Keratinocyte (primary cell): ENCODE measurements at regions not wholly inside any gene's neighbourhood (a gene's known extent, or its start where the extent isn't known, plus 50 kb on each side); places are given as distances from the start of the nearest gene placed in this dataset.

Experiments
- DNase-seq: peaks from one replicate; pipeline ENCODE4 v3.0.0-alpha.2; 2011; ENCODE audit warnings: low read depth, missing footprints, low spot score
- FAIRE-seq: peaks from 2 replicates; lab custom pipeline; 2011; peaks lifted over from hg19 to GRCh38; lab: Jason Lieb, UNC
- H2AFZ ChIP-seq: 2 replicates; pipeline ENCODE4 v1.6.0; 2012; ENCODE audit warnings: low read length, control low read depth, inconsistent platforms; ENCODE audit not compliant: control insufficient read depth
- H3K27ac ChIP-seq: 2 replicates; pipeline ENCODE4 v1.5.1; 2011; ENCODE audit warnings: low read length; ENCODE audit not compliant: control insufficient read depth, insufficient read depth
- H3K27me3 ChIP-seq: 3 replicates; pipeline ENCODE4 v1.6.0; 2011; ENCODE audit warnings: low read length; ENCODE audit not compliant: control insufficient read depth, insufficient read depth; ENCODE audit errors: extremely low read depth
- H3K36me3 ChIP-seq, 2 experiments: 2 replicates in 1 of 2; 3 replicates in 1 of 2; pipeline ENCODE4 v1.5.1; 2011; ENCODE audit warnings: low read length in 2 of 2, mild to moderate bottlenecking in 1 of 2; ENCODE audit not compliant: control insufficient read depth in 2 of 2, insufficient read depth in 2 of 2; ENCODE audit errors: extremely low read depth in 1 of 2
- H3K4me1 ChIP-seq: 3 replicates; pipeline ENCODE4 v1.5.1; 2011; ENCODE audit warnings: low read length; ENCODE audit not compliant: control insufficient read depth, insufficient read depth; ENCODE audit errors: extremely low read depth
- H3K4me2 ChIP-seq: 3 replicates; pipeline ENCODE4 v1.6.0; 2011; ENCODE audit warnings: low read depth, low read length; ENCODE audit not compliant: control insufficient read depth, insufficient read depth; ENCODE audit errors: extremely low read depth
- H3K4me3 ChIP-seq, 3 experiments: fragments of 200-600 bp in 1 of 3; sonication (generic) in 1 of 3; 2 replicates in 2 of 3; 3 replicates in 1 of 3; pipeline ENCODE4 v1.5.1; 2011 to 2016; ENCODE audit warnings: low read length in 3 of 3, mild to moderate bottlenecking in 3 of 3, control low read depth in 2 of 3, inconsistent platforms in 1 of 3, low read depth in 1 of 3, mixed read lengths in 1 of 3, mixed run types in 1 of 3, moderate library complexity in 1 of 3; ENCODE audit not compliant: control insufficient read depth in 2 of 3, insufficient read depth in 2 of 3; ENCODE audit errors: extremely low read depth in 1 of 3
- H3K79me2 ChIP-seq: 2 replicates; pipeline ENCODE4 v1.6.0; 2012; ENCODE audit warnings: low read length; ENCODE audit not compliant: control insufficient read depth, insufficient read depth
- H3K9ac ChIP-seq: 3 replicates; pipeline ENCODE4 v1.6.0; 2011; ENCODE audit warnings: low read length; ENCODE audit not compliant: control insufficient read depth, insufficient read depth; ENCODE audit errors: extremely low read depth
- H3K9me1 ChIP-seq: 3 replicates; pipeline ENCODE4 v1.6.0; 2011; ENCODE audit warnings: low read length; ENCODE audit not compliant: control insufficient read depth, insufficient read depth; ENCODE audit errors: extremely low read depth
- H3K9me3 ChIP-seq: 2 replicates; pipeline ENCODE4 v1.5.1; 2012; ENCODE audit warnings: low read depth, low read length; ENCODE audit not compliant: control insufficient read depth
- H4K20me1 ChIP-seq: 3 replicates; pipeline ENCODE4 v1.6.0; 2011; ENCODE audit warnings: low read length; ENCODE audit not compliant: control insufficient read depth, insufficient read depth; ENCODE audit errors: extremely low read depth
- EZH2 ChIP-seq: IDR thresholded peaks from one replicate; pipeline ENCODE4 v1.6.1; 2012; ENCODE audit warnings: inconsistent platforms, mild to moderate bottlenecking, low read length, moderate library complexity
- dilution Hi-C: fragments of 300-500 bp; cut with MboI; formaldehyde crosslinking; loops from one replicate; pipeline ENCODE4 v1.7.0; 2020; ENCODE audit warnings: low sequenced_read_pairs; ENCODE audit not compliant: extremely low pct_ligation_motif_present
- TF ChIP-seq, protein P1 (sequence below), 3 experiments: IDR thresholded peaks in 1 of 3; conservative IDR thresholded peaks in 1 of 3; optimal IDR thresholded peaks in 1 of 3; 2 replicates in 2 of 3; 3 replicates in 1 of 3; pipeline versions ENCODE3 to v1.5.1; 2011; ENCODE audit warnings: low read length in 3 of 3, mild to moderate bottlenecking in 3 of 3, moderate library complexity in 2 of 3, control low read depth in 1 of 3, inconsistent platforms in 1 of 3; ENCODE audit not compliant: insufficient read depth in 2 of 3; ENCODE audit errors: extremely low read depth in 1 of 3

DNA sequence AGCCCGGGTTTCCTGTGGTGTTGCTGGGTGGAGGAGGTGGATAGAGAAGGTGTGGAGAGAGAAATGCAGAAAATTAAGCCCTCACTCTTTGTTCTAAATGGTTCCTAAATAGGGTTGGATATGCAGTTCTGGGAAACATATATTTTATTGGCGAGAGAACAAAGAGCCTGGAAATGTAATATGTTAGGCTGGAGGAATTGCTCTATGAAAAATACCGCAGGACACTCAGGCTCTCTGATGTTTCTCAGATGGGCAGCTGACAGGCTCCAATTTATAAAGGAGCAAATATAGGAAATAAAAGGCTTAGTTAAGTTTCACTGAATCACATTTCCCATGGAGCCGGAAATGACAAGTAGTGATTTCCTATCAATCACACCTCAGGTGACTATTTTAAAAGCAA lies 428.0 kb downstream of the TMEM135 start:
- Histone ChIP-seq H3K36me3 (no peaks in the 10 kb centered on the region), H3K4me3 (no peak overlapping the region), H3K27me3 (no peaks in the 10 kb centered on the region), H4K20me1 (no peaks in the 10 kb centered on the region), H3K9me1 (no peaks in the 10 kb centered on the region), H3K9me3 (no peaks in the 10 kb centered on the region), H3K27ac (no peak overlapping the region), H3K79me2 (no peaks in the 10 kb centered on the region), H3K4me1 (no peaks in the 10 kb centered on the region), H3K9ac (no peak overlapping the region), H3K4me2 (no peak overlapping the region), H2AFZ (no peak overlapping the region)
- TF ChIP-seq, protein P1, sequence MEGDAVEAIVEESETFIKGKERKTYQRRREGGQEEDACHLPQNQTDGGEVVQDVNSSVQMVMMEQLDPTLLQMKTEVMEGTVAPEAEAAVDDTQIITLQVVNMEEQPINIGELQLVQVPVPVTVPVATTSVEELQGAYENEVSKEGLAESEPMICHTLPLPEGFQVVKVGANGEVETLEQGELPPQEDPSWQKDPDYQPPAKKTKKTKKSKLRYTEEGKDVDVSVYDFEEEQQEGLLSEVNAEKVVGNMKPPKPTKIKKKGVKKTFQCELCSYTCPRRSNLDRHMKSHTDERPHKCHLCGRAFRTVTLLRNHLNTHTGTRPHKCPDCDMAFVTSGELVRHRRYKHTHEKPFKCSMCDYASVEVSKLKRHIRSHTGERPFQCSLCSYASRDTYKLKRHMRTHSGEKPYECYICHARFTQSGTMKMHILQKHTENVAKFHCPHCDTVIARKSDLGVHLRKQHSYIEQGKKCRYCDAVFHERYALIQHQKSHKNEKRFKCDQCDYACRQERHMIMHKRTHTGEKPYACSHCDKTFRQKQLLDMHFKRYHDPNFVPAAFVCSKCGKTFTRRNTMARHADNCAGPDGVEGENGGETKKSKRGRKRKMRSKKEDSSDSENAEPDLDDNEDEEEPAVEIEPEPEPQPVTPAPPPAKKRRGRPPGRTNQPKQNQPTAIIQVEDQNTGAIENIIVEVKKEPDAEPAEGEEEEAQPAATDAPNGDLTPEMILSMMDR (optimal IDR thresholded peaks at IDR 0.05 in 1 of 3, IDR thresholded peaks at IDR 0.05 in 1 of 3, conservative IDR thresholded peaks at IDR 0.05 in 1 of 3; ENCODE audit: extremely low read depth in 1 of 3, insufficient read depth in 2 of 3, low read length in 3 of 3) = no peak
- no peak for TF ChIP-seq EZH2
- FAIRE-seq (no peak), DNase-seq (no peak)
- dilution Hi-C loops = no loop called here

DNA sequence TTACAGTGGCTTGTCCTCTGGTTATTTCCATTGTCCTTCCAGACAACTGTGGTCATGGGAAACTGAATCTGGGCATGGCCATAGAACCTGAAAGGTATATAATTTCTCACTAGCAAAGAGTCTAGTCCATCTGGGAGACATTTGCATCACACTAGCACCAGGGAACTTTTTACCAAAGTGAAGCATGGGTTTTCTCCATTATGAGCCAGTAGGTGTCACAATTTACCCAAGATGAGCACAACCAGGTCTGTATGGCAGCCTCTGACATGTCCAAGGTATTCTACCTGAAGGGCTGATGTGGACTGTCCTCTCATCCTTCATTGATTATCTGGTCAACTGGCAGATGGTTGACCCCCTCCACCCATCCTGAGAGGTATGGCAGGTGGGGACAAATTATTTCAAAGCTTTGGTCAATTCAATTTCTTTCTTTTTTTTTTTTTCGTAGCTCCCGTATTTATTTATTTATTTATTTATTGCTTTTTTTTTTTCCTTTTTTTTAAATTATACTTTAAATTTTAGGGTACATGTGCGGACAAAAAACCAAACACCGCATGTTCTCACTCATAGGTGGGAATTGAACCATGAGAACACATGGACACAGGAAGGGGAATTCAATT lies 425.9 kb downstream of the TMEM135 start:
- no peak overlapping the region for H3K4me3 ChIP-seq
- no peak overlapping the region for H2AFZ ChIP-seq
- H3K79me2 ChIP-seq = no peaks in the 10 kb centered on the region
- H3K36me3 ChIP-seq = no peaks in the 10 kb centered on the region
- H3K4me1 ChIP-seq = no peaks in the 10 kb centered on the region
- H4K20me1 ChIP-seq = no peaks in the 10 kb centered on the region
- H3K9me3 ChIP-seq = no peaks in the 10 kb centered on the region
- peak; percentile 9 for DNase-seq
- peak; percentile 78 for FAIRE-seq
- no peak overlapping the region for H3K9ac ChIP-seq
- no peak overlapping the region for H3K27ac ChIP-seq
- H3K27me3 ChIP-seq = no peaks in the 10 kb centered on the region
- no peak overlapping the region for H3K4me2 ChIP-seq
- TF ChIP-seq, protein P1 (optimal IDR thresholded peaks at IDR 0.05 in 1 of 3, IDR thresholded peaks at IDR 0.05 in 1 of 3, conservative IDR thresholded peaks at IDR 0.05 in 1 of 3; ENCODE audit: extremely low read depth in 1 of 3, insufficient read depth in 2 of 3, low read length in 3 of 3) = peak; percentile 49 to 73 (median 52)
- TF ChIP-seq EZH2 = no peak
- no peaks in the 10 kb centered on the region for H3K9me1 ChIP-seq
- dilution Hi-C loops = no loop called here
